SK-N-SH treated with all-trans-retinoic acid at 6 μM for 48 hours (cell line): ENCODE measurements at regions not wholly inside any gene's neighbourhood (a gene's known extent, or its start where the extent isn't known, plus 50 kb on each side); places are given as distances from the start of the nearest gene placed in this dataset.
A peak's percentile ranks its signal among the peaks of the same experiment; 100 is the strongest.
"Not testable (repeated sequence)": the region's sequence is repeated elsewhere in the genome, so short reads cannot be mapped to it uniquely, and the experiment has no call there.

Experiments
- ATAC-seq: fragments of 200-7000 bp; cut with Tn5 transposase; 3 replicates; pipeline ENCODE4 v1.9.1; 2020; ENCODE audit warnings: mild to moderate bottlenecking, moderate library complexity
- ARNTL ChIP-seq: fragments of 450-650 bp; formaldehyde crosslinking; IDR thresholded peaks from 2 replicates; pipeline ENCODE4 v1.5.0; 2020; ENCODE audit warnings: low read depth, mild to moderate bottlenecking, moderate library complexity, borderline replicate concordance
- BACH2 ChIP-seq: fragments of 250-450 bp; sonication (Bioruptor Pico); IDR thresholded peaks from 2 replicates; pipeline ENCODE4 v1.9.0; 2021; ENCODE audit warnings: mild to moderate bottlenecking, borderline replicate concordance
- CSDC2 ChIP-seq: fragments of 250-450 bp; sonication (Bioruptor Pico); IDR thresholded peaks from 2 replicates; pipeline ENCODE4 v1.5.0; 2020; ENCODE audit warnings: mild to moderate bottlenecking, moderate library complexity
- ESRRG ChIP-seq: fragments of 250-450 bp; sonication (Bioruptor Pico); IDR thresholded peaks from 2 replicates; pipeline ENCODE4 v1.6.1; 2021; ENCODE audit warnings: mild to moderate bottlenecking
- GLIS3 ChIP-seq: fragments of 250-450 bp; sonication (Bioruptor Pico); IDR thresholded peaks from 2 replicates; pipeline ENCODE4 v1.5.0; 2020; ENCODE audit warnings: mild to moderate bottlenecking, moderate library complexity
- PPARA ChIP-seq: fragments of 250-450 bp; sonication (Bioruptor Pico); IDR thresholded peaks from 2 replicates; pipeline ENCODE4 v1.5.0; 2020; ENCODE audit warnings: mild to moderate bottlenecking, borderline replicate concordance
- RARB ChIP-seq: fragments of 250-450 bp; sonication (Bioruptor Pico); IDR thresholded peaks from 2 replicates; pipeline ENCODE4 v1.8.0; 2021; ENCODE audit warnings: mild to moderate bottlenecking, moderate library complexity
- SNAI2 ChIP-seq: fragments of 250-450 bp; sonication (Bioruptor Pico); IDR thresholded peaks from 2 replicates; pipeline ENCODE4 v1.5.0; 2020; ENCODE audit warnings: mild to moderate bottlenecking, moderate library complexity
- TCF4 ChIP-seq: fragments of 250-450 bp; sonication (Bioruptor Pico); IDR thresholded peaks from 2 replicates; pipeline ENCODE4 v1.8.0; 2021; ENCODE audit warnings: mild to moderate bottlenecking, moderate library complexity, borderline replicate concordance
- TOX ChIP-seq: fragments of 250-450 bp; sonication (Bioruptor Pico); IDR thresholded peaks from 2 replicates; pipeline ENCODE4 v1.8.0; 2021; ENCODE audit warnings: mild to moderate bottlenecking, moderate library complexity, borderline replicate concordance
- ZC3H10 ChIP-seq: fragments of 250-450 bp; sonication (Bioruptor Pico); IDR thresholded peaks from 2 replicates; pipeline ENCODE4 v1.5.1; 2021; ENCODE audit warnings: mild to moderate bottlenecking, moderate library complexity
- ZFP3 ChIP-seq: fragments of 250-450 bp; sonication (Bioruptor Pico); IDR thresholded peaks from 2 replicates; pipeline ENCODE4 v1.5.0; 2020; ENCODE audit warnings: mild to moderate bottlenecking, moderate library complexity
- ZFP30 ChIP-seq: fragments of 450-650 bp; formaldehyde crosslinking; IDR thresholded peaks from 2 replicates; pipeline ENCODE4 v1.5.0; 2022; ENCODE audit warnings: mild to moderate bottlenecking, moderate library complexity
- ZNF565 ChIP-seq: fragments of 450-650 bp; formaldehyde crosslinking; conservative IDR thresholded peaks from 2 replicates; pipeline ENCODE4 v1.5.0; 2020; ENCODE audit warnings: low read depth, mild to moderate bottlenecking, moderate library complexity
- ZNF70 ChIP-seq: fragments of 450-650 bp; formaldehyde crosslinking; IDR thresholded peaks from 2 replicates; pipeline ENCODE4 v1.5.0; 2020; ENCODE audit warnings: mild to moderate bottlenecking, moderate library complexity
- ZNF8 ChIP-seq: fragments of 450-650 bp; formaldehyde crosslinking; IDR thresholded peaks from 2 replicates; pipeline ENCODE4 v1.5.0; 2020; ENCODE audit warnings: mild to moderate bottlenecking, moderate library complexity
- TF ChIP-seq, protein P1 (sequence below): fragments of 250-450 bp; sonication (Bioruptor Pico); IDR thresholded peaks from 2 replicates; pipeline ENCODE4 v1.5.1; 2020; ENCODE audit warnings: low read depth, mild to moderate bottlenecking, moderate library complexity
- TF ChIP-seq, protein P2 (sequence below): fragments of 250-450 bp; sonication (Bioruptor Pico); IDR thresholded peaks from 2 replicates; pipeline ENCODE4 v1.8.0; 2020; ENCODE audit warnings: mild to moderate bottlenecking, moderate library complexity, borderline replicate concordance
- TF ChIP-seq, protein P3 (sequence below): fragments of 250-450 bp; sonication (Bioruptor Pico); IDR thresholded peaks from 2 replicates; pipeline ENCODE4 v1.5.0; 2020; ENCODE audit warnings: mild to moderate bottlenecking, moderate library complexity
- TF ChIP-seq, protein P4 (sequence below): fragments of 250-450 bp; sonication (Bioruptor Pico); IDR thresholded peaks from 2 replicates; pipeline ENCODE4 v1.5.1; 2021; ENCODE audit warnings: mild to moderate bottlenecking, moderate library complexity

DNA sequence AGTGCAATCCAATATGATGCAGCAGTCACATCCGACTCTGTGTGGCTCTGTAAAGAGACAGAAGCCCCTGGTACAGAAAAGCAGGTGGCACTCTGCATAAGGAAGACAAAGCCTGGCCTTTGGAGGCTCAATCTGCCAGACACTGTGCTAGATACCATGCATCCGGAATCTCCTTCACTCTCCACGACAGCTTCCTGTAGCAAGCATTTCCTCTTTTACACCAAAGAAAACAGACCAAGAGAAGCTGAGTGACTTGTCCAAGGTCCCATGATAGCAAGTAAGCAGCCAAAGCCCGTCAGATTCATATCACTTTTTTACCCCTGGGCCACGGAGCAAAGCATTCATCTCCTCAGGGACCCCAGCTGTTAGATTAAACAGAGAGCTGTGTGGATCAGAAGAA is 64.2 kb upstream of the SMIM23 start:
- no peak for ATAC-seq
- TF ChIP-seq, protein P1, sequence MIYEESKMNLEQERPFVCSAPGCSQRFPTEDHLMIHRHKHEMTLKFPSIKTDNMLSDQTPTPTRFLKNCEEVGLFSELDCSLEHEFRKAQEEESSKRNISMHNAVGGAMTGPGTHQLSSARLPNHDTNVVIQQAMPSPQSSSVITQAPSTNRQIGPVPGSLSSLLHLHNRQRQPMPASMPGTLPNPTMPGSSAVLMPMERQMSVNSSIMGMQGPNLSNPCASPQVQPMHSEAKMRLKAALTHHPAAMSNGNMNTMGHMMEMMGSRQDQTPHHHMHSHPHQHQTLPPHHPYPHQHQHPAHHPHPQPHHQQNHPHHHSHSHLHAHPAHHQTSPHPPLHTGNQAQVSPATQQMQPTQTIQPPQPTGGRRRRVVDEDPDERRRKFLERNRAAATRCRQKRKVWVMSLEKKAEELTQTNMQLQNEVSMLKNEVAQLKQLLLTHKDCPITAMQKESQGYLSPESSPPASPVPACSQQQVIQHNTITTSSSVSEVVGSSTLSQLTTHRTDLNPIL: no peak
- TF ChIP-seq ZNF565 (CRISPR knock-in tag): no peak
- TF ChIP-seq PPARA (CRISPR knock-in tag): no peak
- TF ChIP-seq, protein P2, sequence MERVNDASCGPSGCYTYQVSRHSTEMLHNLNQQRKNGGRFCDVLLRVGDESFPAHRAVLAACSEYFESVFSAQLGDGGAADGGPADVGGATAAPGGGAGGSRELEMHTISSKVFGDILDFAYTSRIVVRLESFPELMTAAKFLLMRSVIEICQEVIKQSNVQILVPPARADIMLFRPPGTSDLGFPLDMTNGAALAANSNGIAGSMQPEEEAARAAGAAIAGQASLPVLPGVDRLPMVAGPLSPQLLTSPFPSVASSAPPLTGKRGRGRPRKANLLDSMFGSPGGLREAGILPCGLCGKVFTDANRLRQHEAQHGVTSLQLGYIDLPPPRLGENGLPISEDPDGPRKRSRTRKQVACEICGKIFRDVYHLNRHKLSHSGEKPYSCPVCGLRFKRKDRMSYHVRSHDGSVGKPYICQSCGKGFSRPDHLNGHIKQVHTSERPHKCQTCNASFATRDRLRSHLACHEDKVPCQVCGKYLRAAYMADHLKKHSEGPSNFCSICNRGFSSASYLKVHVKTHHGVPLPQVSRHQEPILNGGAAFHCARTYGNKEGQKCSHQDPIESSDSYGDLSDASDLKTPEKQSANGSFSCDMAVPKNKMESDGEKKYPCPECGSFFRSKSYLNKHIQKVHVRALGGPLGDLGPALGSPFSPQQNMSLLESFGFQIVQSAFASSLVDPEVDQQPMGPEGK (CRISPR knock-in tag): no peak
- no peak for TF ChIP-seq CSDC2 (CRISPR knock-in tag)

DNA sequence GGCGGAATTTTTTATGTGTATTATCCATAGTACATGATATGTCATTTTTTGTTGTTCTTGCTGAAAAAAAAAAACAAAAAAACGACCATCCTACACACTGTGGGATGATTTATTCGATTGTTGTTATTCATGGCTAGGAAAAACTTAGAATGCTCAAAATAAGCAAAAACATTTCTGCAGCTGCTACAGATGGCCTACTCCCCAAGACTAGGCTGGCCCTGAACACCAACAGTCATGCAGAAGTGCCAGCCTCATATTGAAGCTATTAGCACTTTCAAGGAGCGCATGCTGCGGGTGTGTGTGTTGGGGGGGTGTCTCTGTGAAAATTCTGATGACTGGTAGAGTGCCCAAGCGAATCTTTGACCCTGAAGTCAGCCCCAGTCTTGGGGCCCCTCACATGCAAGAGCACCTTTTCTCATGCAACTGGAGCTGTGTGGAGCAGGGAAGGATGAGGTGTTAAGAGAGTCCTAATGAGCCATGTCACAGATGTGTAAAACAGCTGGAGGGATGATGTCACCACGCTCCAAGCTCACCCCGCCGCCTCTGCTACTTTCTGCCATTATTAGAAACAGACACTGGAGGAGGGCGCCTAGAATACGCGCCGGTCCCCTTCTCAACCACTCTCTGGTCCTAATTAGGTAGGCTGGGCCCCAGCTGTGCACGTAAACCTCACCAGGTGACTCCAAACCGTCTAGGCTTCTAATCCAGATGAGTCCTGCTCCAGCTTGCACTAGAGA is 61.0 kb upstream of the SMIM23 start:
- TF ChIP-seq ZC3H10 (CRISPR knock-in tag) (no peak), TCF4 (peak; percentile 13; the same call in 1 of the 2 replicates)
- ATAC-seq: no peak

DNA sequence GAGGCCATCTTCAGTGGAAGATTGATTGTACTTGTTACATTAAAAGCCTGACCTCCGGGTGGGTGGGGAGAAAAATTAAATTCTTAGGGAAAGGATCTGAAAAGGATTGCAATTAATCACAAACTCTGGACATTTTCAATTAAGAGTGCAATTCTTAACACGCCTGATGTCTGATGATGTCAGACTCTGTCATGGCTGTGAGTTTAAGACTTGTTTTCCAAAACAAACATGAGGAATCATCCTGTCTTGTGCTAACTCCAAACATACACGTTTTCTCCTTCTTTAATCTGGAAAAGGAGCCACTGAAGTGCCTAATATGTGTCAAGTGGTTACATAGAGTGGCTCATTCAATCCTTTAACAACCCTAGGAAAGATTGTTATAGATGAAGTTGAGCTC is 60.4 kb upstream of the SMIM23 start:
- ATAC-seq: no peak
- TF ChIP-seq, protein P3, sequence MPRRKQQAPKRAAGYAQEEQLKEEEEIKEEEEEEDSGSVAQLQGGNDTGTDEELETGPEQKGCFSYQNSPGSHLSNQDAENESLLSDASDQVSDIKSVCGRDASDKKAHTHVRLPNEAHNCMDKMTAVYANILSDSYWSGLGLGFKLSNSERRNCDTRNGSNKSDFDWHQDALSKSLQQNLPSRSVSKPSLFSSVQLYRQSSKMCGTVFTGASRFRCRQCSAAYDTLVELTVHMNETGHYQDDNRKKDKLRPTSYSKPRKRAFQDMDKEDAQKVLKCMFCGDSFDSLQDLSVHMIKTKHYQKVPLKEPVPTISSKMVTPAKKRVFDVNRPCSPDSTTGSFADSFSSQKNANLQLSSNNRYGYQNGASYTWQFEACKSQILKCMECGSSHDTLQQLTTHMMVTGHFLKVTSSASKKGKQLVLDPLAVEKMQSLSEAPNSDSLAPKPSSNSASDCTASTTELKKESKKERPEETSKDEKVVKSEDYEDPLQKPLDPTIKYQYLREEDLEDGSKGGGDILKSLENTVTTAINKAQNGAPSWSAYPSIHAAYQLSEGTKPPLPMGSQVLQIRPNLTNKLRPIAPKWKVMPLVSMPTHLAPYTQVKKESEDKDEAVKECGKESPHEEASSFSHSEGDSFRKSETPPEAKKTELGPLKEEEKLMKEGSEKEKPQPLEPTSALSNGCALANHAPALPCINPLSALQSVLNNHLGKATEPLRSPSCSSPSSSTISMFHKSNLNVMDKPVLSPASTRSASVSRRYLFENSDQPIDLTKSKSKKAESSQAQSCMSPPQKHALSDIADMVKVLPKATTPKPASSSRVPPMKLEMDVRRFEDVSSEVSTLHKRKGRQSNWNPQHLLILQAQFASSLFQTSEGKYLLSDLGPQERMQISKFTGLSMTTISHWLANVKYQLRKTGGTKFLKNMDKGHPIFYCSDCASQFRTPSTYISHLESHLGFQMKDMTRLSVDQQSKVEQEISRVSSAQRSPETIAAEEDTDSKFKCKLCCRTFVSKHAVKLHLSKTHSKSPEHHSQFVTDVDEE (CRISPR knock-in tag): no peak
- no peak for TF ChIP-seq BACH2 (CRISPR knock-in tag)
- no peak for TF ChIP-seq ZNF8 (CRISPR knock-in tag)
- TF ChIP-seq RARB (CRISPR knock-in tag): no peak
- TF ChIP-seq SNAI2 (CRISPR knock-in tag): no peak
- no peak for TF ChIP-seq TOX
- no peak for TF ChIP-seq ZFP30 (CRISPR knock-in tag)
- TF ChIP-seq, protein P1: no peak
- TF ChIP-seq ZNF565 (CRISPR knock-in tag): no peak
- TF ChIP-seq GLIS3 (CRISPR knock-in tag): no peak
- no peak for TF ChIP-seq PPARA (CRISPR knock-in tag)
- no peak for TF ChIP-seq ESRRG (CRISPR knock-in tag)
- TF ChIP-seq CSDC2 (CRISPR knock-in tag): no peak
- no peak for TF ChIP-seq ZFP3 (CRISPR knock-in tag)
- TF ChIP-seq ZC3H10 (CRISPR knock-in tag): no peak
- TF ChIP-seq ARNTL: no peak
- no peak for TF ChIP-seq ZNF70 (CRISPR knock-in tag)
- TF ChIP-seq, protein P4, sequence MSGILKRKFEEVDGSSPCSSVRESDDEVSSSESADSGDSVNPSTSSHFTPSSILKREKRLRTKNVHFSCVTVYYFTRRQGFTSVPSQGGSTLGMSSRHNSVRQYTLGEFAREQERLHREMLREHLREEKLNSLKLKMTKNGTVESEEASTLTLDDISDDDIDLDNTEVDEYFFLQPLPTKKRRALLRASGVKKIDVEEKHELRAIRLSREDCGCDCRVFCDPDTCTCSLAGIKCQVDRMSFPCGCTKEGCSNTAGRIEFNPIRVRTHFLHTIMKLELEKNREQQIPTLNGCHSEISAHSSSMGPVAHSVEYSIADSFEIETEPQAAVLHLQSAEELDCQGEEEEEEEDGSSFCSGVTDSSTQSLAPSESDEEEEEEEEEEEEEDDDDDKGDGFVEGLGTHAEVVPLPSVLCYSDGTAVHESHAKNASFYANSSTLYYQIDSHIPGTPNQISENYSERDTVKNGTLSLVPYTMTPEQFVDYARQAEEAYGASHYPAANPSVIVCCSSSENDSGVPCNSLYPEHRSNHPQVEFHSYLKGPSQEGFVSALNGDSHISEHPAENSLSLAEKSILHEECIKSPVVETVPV (CRISPR knock-in tag): no peak

DNA sequence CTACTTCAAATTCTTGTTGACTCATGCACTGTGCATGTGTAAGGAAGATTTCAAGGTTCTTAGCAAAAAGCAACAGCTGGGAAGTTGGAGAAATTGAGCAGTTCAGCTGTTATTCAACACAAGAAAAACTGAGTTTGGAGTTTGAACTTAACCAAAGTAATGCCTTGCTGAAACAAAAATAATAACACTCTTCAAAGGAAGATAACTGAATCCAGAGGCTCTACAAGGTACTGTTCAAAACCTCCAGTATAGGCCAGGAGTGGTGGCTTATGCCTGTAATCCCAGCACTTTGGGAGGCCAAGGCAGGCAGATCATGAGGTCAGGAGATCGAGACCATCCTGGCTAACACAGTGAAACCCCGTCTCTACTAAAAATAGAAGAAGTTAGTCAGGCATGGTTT is 58.8 kb upstream of the SMIM23 start:
- not testable (repeated sequence) for ATAC-seq
